ENCODE measurements at regions not wholly inside any gene's neighbourhood (a gene's known extent, or its start where the extent isn't known, plus 50 kb on each side); places are given as distances from the start of the nearest gene placed in this dataset.

DNA sequence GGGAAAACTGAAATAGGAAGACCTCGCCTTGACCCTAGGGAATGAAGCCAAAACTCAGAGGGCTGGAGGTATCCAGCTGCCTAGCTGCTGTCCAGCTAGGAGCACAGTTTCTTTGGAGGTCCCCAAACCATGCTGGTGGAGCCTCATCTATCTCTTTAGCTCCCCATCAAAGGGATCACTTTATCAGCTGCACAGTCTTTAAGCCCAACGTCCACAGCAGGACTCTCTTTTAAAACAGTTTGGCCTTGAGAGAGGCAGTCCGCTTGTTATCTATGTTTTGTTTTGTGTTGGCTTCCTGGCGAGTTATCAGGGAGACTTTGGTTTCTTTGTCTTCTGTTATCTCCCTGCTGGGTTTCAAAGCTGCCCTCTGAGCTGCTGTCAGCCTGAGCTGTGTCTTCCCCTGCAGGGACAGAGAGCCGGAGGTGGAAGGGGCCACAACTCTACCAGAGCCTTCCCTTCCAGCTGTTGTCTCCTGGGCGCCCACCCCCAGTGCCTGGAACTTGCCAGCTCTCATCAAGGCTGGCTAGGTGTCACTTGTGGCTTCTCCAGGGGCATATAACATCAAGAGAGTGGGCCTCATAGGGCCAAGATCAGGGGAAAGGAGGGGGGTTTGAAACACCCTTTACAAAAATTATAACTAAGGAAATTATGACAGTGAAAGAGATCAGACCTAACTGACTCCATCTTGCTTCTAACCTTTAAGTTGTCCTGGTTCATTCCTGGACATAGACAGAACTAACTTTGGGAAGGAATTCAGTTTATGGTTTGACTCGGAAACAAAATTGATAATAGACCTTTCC lies 61.4 kb upstream of the C15orf39 start:
- Histone ChIP-seq H3K9me3 (replicated peaks; ENCODE audit: control insufficient read depth, insufficient read depth, low read length) (peaks cover 7% of the 10 kb centered on the region), H3K36me3 (ENCODE audit: control insufficient read depth in 2 of 2, extremely low read depth in 1 of 2, insufficient read depth in 2 of 2, low read length in 2 of 2) (no peaks in the 10 kb centered on the region), H2AFZ (ENCODE audit: low read depth, low read length) (no peak overlapping the region), H3K4me2 (ENCODE audit: insufficient read depth, low read length) (no peak overlapping the region), H3K9ac (replicated peaks; ENCODE audit: extremely low read depth, insufficient read depth, low read length) (no peak overlapping the region), H3K79me2 (ENCODE audit: control insufficient read depth, insufficient read depth, low read length) (no peaks in the 10 kb centered on the region), H4K20me1 (replicated peaks; ENCODE audit: control insufficient read depth, extremely low read depth, insufficient read depth, low read length) (no peaks in the 10 kb centered on the region), H3K27ac (ENCODE audit: insufficient read depth, low read depth, low read length) (no peak overlapping the region), H3K9me1 (replicated peaks; ENCODE audit: control insufficient read depth, extremely low read depth, insufficient read depth, low read length) (no peaks in the 10 kb centered on the region), H3K4me1 (ENCODE audit: control insufficient read depth, extremely low read depth, insufficient read depth, low read length) (no peaks in the 10 kb centered on the region), H3K27me3 (ENCODE audit: control insufficient read depth in 2 of 2, insufficient read depth in 2 of 2, low read length in 2 of 2) (no peaks in the 10 kb centered on the region), H3K4me3 (replicated peaks in 1 of 3; ENCODE audit: insufficient read depth in 1 of 3, low read depth in 1 of 3, low read length in 3 of 3) (no peak overlapping the region)
- dilution Hi-C loops (cut with MboI; ENCODE audit: extremely low pct_ligation_motif_present, low sequenced_read_pairs) (no loop called here), intact Hi-C loops (cut with micrococcal nuclease) (no loop called here)
- BruUV-seq (replicated peaks) = no TSS peak
- ChIA-PET POLR2A (no interaction called here), CTCF (interaction anchor here (0.9 to 1.1 kb wide), 2 partner anchors 9 to 45 kb away, joined by 3 to 5 read pairs; no protein-coding TSS in a partner anchor)
- TF ChIP-seq POLR2AphosphoS5 (IDR thresholded peaks at IDR 0.05; ENCODE audit: insufficient read depth, low read depth, low read length) = no peak
- TF ChIP-seq, protein P1, sequence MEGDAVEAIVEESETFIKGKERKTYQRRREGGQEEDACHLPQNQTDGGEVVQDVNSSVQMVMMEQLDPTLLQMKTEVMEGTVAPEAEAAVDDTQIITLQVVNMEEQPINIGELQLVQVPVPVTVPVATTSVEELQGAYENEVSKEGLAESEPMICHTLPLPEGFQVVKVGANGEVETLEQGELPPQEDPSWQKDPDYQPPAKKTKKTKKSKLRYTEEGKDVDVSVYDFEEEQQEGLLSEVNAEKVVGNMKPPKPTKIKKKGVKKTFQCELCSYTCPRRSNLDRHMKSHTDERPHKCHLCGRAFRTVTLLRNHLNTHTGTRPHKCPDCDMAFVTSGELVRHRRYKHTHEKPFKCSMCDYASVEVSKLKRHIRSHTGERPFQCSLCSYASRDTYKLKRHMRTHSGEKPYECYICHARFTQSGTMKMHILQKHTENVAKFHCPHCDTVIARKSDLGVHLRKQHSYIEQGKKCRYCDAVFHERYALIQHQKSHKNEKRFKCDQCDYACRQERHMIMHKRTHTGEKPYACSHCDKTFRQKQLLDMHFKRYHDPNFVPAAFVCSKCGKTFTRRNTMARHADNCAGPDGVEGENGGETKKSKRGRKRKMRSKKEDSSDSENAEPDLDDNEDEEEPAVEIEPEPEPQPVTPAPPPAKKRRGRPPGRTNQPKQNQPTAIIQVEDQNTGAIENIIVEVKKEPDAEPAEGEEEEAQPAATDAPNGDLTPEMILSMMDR (IDR thresholded peaks at IDR 0.05; ENCODE audit: extremely low read depth in 1 of 2, insufficient read depth in 1 of 2, low read depth in 1 of 2, low read length in 2 of 2) = no peak
- TF ChIP-seq EZH2 (IDR thresholded peaks at IDR 0.05; ENCODE audit: borderline replicate concordance, low read depth, low read length, severe bottlenecking) = no peak
- TF ChIP-seq GATA2 (IDR thresholded peaks at IDR 0.05; ENCODE audit: insufficient read depth, insufficient read length, low read depth, low read length) = no peak
- TF ChIP-seq, protein P2, sequence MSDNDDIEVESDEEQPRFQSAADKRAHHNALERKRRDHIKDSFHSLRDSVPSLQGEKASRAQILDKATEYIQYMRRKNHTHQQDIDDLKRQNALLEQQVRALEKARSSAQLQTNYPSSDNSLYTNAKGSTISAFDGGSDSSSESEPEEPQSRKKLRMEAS (IDR thresholded peaks at IDR 0.05; ENCODE audit: insufficient read depth, insufficient read length) = no peak
- TF ChIP-seq JUN (IDR thresholded peaks at IDR 0.05; ENCODE audit: borderline replicate concordance, insufficient read depth, insufficient read length, low read depth) = no peak
- no peak for TF ChIP-seq MYC (IDR thresholded peaks at IDR 0.05; ENCODE audit: low read depth, low read length)
- TF ChIP-seq FOS (IDR thresholded peaks at IDR 0.05; ENCODE audit: borderline replicate concordance, insufficient read depth, low read length) = no peak
- no peak for TF ChIP-seq POLR2A (IDR thresholded peaks at IDR 0.05; ENCODE audit: low read depth, low read length)
- DNase-seq (ENCODE audit: low read depth, low spot score) (peak; percentile 22), FAIRE-seq (no peak)

Measured in endothelial cell of umbilical vein (primary cell).